ENCODE measurements at regions not wholly inside any gene's neighbourhood (a gene's known extent, or its start where the extent isn't known, plus 50 kb on each side); places are given as distances from the start of the nearest gene placed in this dataset.

GRCh38 chr5:51816427-51816826 lies 433.2 kb downstream of the ISL1 start:
- Mint-ChIP-seq H3K27me3 (ENCODE audit: low read depth in 2 of 2) (no peaks in the 10 kb centered on the region), H3K27ac (no peak overlapping the region), H3K4me3 (no peak overlapping the region), H3K9me3 (peaks cover 10 to 20% of the 10 kb centered on the region in 2 donors), H3K36me3 (no peaks in the 10 kb centered on the region), H3K4me1 (no peaks in the 10 kb centered on the region)
- no peaks in the 10 kb centered on the region for H3K9me3 ChIP-seq (ENCODE audit: control insufficient read depth, insufficient read depth, low read length)
- H3K4me1 ChIP-seq (ENCODE audit: control insufficient read depth, insufficient read depth, low read length), result no peaks in the 10 kb centered on the region
- H3K27ac ChIP-seq (ENCODE audit: low read length), result no peak overlapping the region
- no peak overlapping the region for H3K4me3 ChIP-seq (ENCODE audit: low read length)
- ATAC-seq, result no peak
- intact Hi-C loops (cut with micrococcal nuclease), result no loop called here
- no peaks in the 10 kb centered on the region for H3K36me3 ChIP-seq (ENCODE audit: control insufficient read depth, insufficient read depth, low read length)
- DNase-seq, result no peak
- TF ChIP-seq, protein P1, sequence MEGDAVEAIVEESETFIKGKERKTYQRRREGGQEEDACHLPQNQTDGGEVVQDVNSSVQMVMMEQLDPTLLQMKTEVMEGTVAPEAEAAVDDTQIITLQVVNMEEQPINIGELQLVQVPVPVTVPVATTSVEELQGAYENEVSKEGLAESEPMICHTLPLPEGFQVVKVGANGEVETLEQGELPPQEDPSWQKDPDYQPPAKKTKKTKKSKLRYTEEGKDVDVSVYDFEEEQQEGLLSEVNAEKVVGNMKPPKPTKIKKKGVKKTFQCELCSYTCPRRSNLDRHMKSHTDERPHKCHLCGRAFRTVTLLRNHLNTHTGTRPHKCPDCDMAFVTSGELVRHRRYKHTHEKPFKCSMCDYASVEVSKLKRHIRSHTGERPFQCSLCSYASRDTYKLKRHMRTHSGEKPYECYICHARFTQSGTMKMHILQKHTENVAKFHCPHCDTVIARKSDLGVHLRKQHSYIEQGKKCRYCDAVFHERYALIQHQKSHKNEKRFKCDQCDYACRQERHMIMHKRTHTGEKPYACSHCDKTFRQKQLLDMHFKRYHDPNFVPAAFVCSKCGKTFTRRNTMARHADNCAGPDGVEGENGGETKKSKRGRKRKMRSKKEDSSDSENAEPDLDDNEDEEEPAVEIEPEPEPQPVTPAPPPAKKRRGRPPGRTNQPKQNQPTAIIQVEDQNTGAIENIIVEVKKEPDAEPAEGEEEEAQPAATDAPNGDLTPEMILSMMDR (IDR thresholded peaks at IDR 0.05), result no peak
- H3K27me3 ChIP-seq (ENCODE audit: control insufficient read depth, insufficient read depth, low read length), result no peaks in the 10 kb centered on the region
- 63% methylated on average over 2 of the region's 2 CpGs for WGBS (ENCODE audit: insufficient coverage)

DNA sequence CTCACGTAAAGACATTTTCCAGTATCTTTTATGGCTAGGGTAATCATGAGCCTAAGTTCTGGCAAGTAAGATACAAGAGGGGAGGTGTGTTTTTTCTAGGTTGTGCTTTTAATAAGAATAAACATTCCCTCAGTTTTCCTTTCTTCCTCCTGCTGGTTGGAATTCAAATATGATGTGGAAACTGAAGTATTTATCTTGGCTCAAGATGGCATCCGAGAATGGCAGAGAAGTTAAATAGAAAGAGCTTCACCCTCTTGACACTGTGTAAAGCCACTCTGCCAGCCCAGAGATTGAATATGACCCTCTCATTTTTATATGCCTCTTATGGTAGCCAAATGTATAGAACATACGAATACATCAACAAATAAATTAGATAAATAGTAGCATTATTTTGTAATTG lies 438.4 kb downstream of the ISL1 start:
- H3K4me3 Mint-ChIP-seq, result no peak overlapping the region
- H3K9me3 Mint-ChIP-seq, result peaks cover 12 to 15% of the 10 kb centered on the region in 2 donors
- whole genome bisulfite sequencing (ENCODE audit: insufficient coverage), result 100% methylated on average over 2 of the region's 3 CpGs
- intact Hi-C loops (cut with micrococcal nuclease), result no loop called here
- Histone ChIP-seq H3K4me3 (ENCODE audit: low read length) (no peak overlapping the region), H3K27me3 (ENCODE audit: control insufficient read depth, insufficient read depth, low read length) (no peaks in the 10 kb centered on the region), H3K9me3 (ENCODE audit: control insufficient read depth, insufficient read depth, low read length) (no peaks in the 10 kb centered on the region), H3K4me1 (ENCODE audit: control insufficient read depth, insufficient read depth, low read length) (no peaks in the 10 kb centered on the region), H3K36me3 (ENCODE audit: control insufficient read depth, insufficient read depth, low read length) (no peaks in the 10 kb centered on the region), H3K27ac (ENCODE audit: low read length) (no peak overlapping the region)
- H3K27ac Mint-ChIP-seq, result no peak overlapping the region
- H3K4me1 Mint-ChIP-seq, result no peaks in the 10 kb centered on the region
- no peaks in the 10 kb centered on the region for H3K27me3 Mint-ChIP-seq (ENCODE audit: low read depth in 2 of 2)
- DNase-seq, result no peak
- TF ChIP-seq, protein P1 (IDR thresholded peaks at IDR 0.05), result no peak
- no peaks in the 10 kb centered on the region for H3K36me3 Mint-ChIP-seq
- no peak for ATAC-seq

DNA sequence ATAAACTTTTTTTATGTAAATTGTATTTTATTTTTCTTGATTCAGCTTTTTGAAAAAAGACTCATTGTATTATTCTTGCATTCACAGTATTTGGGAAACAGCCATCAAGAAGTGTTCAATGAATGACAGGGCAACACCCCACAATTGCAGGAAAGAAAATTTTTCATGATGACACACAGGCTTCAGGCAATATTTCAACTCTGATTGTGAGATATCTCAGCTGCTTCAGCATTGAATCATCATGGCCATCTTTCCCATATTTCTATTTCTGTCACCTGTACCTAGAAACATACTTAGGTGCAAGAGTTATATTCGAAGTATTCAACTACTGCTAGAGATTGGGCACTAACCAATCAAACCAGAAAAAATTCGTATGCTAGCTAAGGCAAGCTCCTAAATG lies 446.0 kb downstream of the ISL1 start:
- DNase-seq, result no peak
- TF ChIP-seq, protein P1 (IDR thresholded peaks at IDR 0.05), result no peak
- H3K4me3 Mint-ChIP-seq, result no peak overlapping the region
- H3K27me3 ChIP-seq (ENCODE audit: control insufficient read depth, insufficient read depth, low read length), result no peaks in the 10 kb centered on the region
- H3K9me3 ChIP-seq (ENCODE audit: control insufficient read depth, insufficient read depth, low read length), result no peaks in the 10 kb centered on the region
- H3K4me1 Mint-ChIP-seq, result no peaks in the 10 kb centered on the region
- WGBS (ENCODE audit: insufficient coverage), result 70% methylated on average over 2 of the region's 2 CpGs
- no peak overlapping the region for H3K4me3 ChIP-seq (ENCODE audit: low read length)
- no peaks in the 10 kb centered on the region for H3K36me3 ChIP-seq (ENCODE audit: control insufficient read depth, insufficient read depth, low read length)
- H3K9me3 Mint-ChIP-seq, result peaks cover 6 to 14% of the 10 kb centered on the region in 2 donors
- H3K4me1 ChIP-seq (ENCODE audit: control insufficient read depth, insufficient read depth, low read length), result no peaks in the 10 kb centered on the region
- H3K27me3 Mint-ChIP-seq (ENCODE audit: low read depth in 2 of 2), result no peaks in the 10 kb centered on the region
- H3K27ac ChIP-seq (ENCODE audit: low read length), result no peak overlapping the region
- H3K36me3 Mint-ChIP-seq, result peaks cover 5% of the 10 kb centered on the region
- ATAC-seq, result no peak
- no peak overlapping the region for H3K27ac Mint-ChIP-seq
- intact Hi-C loops (cut with micrococcal nuclease), result no loop called here

DNA sequence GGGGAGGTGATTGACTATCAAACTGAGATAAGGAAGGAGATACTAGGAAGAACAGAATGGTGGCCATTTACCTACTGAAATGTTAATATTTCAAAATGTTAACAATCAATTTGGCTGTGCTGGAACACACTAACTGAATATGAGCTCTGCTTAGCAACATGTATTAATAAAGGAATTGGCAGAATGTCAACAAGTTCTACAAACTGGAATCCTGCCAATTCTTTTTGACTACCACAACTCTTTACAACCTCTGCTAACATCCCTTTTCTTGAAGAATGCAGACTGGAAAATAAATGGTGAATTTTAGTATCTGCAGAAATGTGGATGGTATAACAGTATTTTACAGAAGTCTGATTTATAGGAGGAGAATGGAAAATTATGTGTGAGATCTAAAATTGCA lies 446.4 kb downstream of the ISL1 start:
- ATAC-seq (no peak), DNase-seq (no peak)
- H3K36me3 Mint-ChIP-seq, result peaks cover 5% of the 10 kb centered on the region
- H3K9me3 Mint-ChIP-seq, result peaks cover 6 to 14% of the 10 kb centered on the region in 2 donors
- TF ChIP-seq, protein P1 (IDR thresholded peaks at IDR 0.05), result no peak
- H3K27me3 ChIP-seq (ENCODE audit: control insufficient read depth, insufficient read depth, low read length), result no peaks in the 10 kb centered on the region
- H3K4me1 ChIP-seq (ENCODE audit: control insufficient read depth, insufficient read depth, low read length), result no peaks in the 10 kb centered on the region
- H3K4me3 Mint-ChIP-seq, result no peak overlapping the region
- H3K27ac ChIP-seq (ENCODE audit: low read length), result no peak overlapping the region
- H3K9me3 ChIP-seq (ENCODE audit: control insufficient read depth, insufficient read depth, low read length), result no peaks in the 10 kb centered on the region
- H3K4me3 ChIP-seq (ENCODE audit: low read length), result no peak overlapping the region
- H3K27ac Mint-ChIP-seq, result no peak overlapping the region
- H3K36me3 ChIP-seq (ENCODE audit: control insufficient read depth, insufficient read depth, low read length), result no peaks in the 10 kb centered on the region
- H3K27me3 Mint-ChIP-seq (ENCODE audit: low read depth in 2 of 2), result no peaks in the 10 kb centered on the region
- no peaks in the 10 kb centered on the region for H3K4me1 Mint-ChIP-seq
- intact Hi-C loops (cut with micrococcal nuclease), result no loop called here

All from natural killer cell (primary cell).